Thoracic aorta (tissue), 2 donors: ENCODE measurements at regions not wholly inside any gene's neighbourhood (a gene's known extent, or its start where the extent isn't known, plus 50 kb on each side); places are given as distances from the start of the nearest gene placed in this dataset.

ENCODE experiments used
- ATAC-seq: fragments of 150-250 bp; one replicate; pipeline ENCODE4 v1.8.0; 2017; ENCODE audit warnings: low read depth; ENCODE audit not compliant: insufficient number of reproducible peaks, low FRiP score
- DNase-seq: peaks from one replicate; pipeline ENCODE4 v3.0.0-alpha.2; 2020; ENCODE audit warnings: low spot score
- H3K27ac ChIP-seq, 2 donors: fragments of 200-600 bp; sonication (generic); 1 replicate in 1 of 2; 2 replicates in 1 of 2; pipeline ENCODE4 v1.5.1; 2016; ENCODE audit warnings: mild to moderate bottlenecking in 2 of 2, moderate library complexity in 2 of 2
- H3K27me3 ChIP-seq: fragments of 200-600 bp; sonication (generic); replicated peaks from 2 replicates; pipeline ENCODE4 v1.6.0; 2016; ENCODE audit warnings: mild to moderate bottlenecking; ENCODE audit not compliant: insufficient read depth
- H3K36me3 ChIP-seq: fragments of 200-600 bp; sonication (generic); one replicate; pipeline ENCODE4 v1.5.1; 2016
- H3K4me1 ChIP-seq, 2 donors: fragments of 200-600 bp; sonication (generic); 1 replicate in 1 of 2; 2 replicates in 1 of 2; pipeline versions ENCODE4 v1.5.1 to v1.6.0; 2016; ENCODE audit warnings: low read depth in 2 of 2, mild to moderate bottlenecking in 1 of 2; ENCODE audit not compliant: control insufficient read depth in 1 of 2
- H3K4me3 ChIP-seq: fragments of 200-600 bp; sonication (generic); 2 replicates; pipeline ENCODE4 v1.5.1; 2016; ENCODE audit warnings: mild to moderate bottlenecking
- H3K9me3 ChIP-seq: fragments of 200-600 bp; sonication (generic); 2 replicates; pipeline ENCODE4 v1.5.1; 2016
- TF ChIP-seq, protein P1 (sequence below): fragments of 200-600 bp; sonication (generic); IDR thresholded peaks from one replicate; pipeline ENCODE4 v1.5.1; 2019; ENCODE audit warnings: antibody characterized with exemption

DNA sequence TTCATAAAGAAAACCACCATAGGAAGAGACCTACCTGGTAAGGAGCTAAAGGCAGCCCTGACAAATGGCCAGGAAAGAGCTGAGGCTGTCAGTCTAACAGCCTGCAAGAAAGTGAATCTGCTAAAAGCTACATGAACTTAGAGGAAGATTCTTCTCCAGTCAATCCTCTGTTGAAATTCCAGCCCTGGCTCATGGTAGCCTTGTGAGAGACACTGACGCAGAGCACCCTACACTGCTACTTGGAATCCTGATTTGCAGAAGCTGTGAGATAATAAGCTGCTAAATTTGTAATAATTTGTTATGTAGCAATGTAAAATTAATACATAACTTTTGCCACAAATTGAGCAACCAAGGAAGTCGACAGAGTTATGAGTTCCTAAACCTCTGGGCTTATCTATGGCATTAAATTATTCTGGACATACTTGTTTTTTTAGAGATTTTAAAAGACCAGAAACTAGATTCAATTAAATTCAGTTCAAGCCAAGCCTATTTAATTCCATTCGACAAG, 257.0 kb downstream of the ETNK1 start:
- no peak overlapping the region for H3K27ac ChIP-seq
- TF ChIP-seq, protein P1, sequence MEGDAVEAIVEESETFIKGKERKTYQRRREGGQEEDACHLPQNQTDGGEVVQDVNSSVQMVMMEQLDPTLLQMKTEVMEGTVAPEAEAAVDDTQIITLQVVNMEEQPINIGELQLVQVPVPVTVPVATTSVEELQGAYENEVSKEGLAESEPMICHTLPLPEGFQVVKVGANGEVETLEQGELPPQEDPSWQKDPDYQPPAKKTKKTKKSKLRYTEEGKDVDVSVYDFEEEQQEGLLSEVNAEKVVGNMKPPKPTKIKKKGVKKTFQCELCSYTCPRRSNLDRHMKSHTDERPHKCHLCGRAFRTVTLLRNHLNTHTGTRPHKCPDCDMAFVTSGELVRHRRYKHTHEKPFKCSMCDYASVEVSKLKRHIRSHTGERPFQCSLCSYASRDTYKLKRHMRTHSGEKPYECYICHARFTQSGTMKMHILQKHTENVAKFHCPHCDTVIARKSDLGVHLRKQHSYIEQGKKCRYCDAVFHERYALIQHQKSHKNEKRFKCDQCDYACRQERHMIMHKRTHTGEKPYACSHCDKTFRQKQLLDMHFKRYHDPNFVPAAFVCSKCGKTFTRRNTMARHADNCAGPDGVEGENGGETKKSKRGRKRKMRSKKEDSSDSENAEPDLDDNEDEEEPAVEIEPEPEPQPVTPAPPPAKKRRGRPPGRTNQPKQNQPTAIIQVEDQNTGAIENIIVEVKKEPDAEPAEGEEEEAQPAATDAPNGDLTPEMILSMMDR, result no peak
- DNase-seq, result no peak

DNA sequence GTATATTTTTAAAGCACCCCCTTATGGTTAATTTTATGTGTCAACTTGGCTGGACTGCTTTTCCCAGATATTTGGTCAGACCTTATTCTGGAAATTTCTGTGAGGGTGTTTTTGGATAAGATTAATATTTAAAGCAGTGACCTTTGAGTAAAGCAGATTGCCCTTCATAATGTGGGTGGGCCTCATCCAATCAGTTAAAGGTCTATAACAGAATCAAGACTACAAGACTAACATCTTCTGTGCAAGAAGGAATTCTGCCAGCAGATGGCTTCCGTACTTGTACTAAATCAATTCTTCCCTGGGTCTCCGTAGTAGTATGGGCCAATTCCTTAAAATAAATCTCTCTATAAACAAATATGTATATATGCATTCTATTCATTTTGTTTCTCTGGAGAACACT, 257.6 kb downstream of the ETNK1 start:
- Histone ChIP-seq H3K36me3 (no peaks in the 10 kb centered on the region), H3K27me3 (no peaks in the 10 kb centered on the region), H3K4me1 (no peaks in the 10 kb centered on the region), H3K4me3 (no peak overlapping the region), H3K9me3 (no peaks in the 10 kb centered on the region), H3K27ac (no peak overlapping the region)
- ATAC-seq (no peak), DNase-seq (no peak)
- TF ChIP-seq, protein P1, result no peak

More for the DNA sequence above, 257.0 kb downstream of the ETNK1 start:
- no peaks in the 10 kb centered on the region for H3K4me1 ChIP-seq
- H3K27me3 ChIP-seq, result no peaks in the 10 kb centered on the region
- no peaks in the 10 kb centered on the region for H3K9me3 ChIP-seq
- H3K36me3 ChIP-seq, result no peaks in the 10 kb centered on the region
- no peak overlapping the region for H3K4me3 ChIP-seq
- no peak for ATAC-seq

DNA sequence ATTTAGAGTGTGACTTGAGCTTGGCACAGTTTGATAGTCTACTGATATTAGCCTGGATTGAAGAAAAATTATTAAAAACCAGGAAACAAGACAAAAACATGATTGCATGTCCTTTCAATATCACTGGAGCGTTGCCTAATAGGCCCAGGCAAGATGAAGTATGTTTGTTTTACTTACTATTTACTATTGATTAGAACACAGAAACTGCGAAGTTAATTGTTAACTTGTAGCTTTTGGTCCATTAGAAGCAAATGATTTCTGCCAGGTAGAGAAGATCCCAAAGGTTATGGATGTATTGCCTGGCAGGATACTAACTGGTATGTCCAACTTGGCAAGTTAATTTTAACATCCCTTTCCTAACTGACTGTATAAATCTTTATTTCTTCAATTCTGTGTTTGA, 268.9 kb downstream of the ETNK1 start:
- Histone ChIP-seq H3K27ac (no peak overlapping the region), H3K4me3 (no peak overlapping the region), H3K4me1 (no peaks in the 10 kb centered on the region), H3K36me3 (no peaks in the 10 kb centered on the region), H3K27me3 (no peaks in the 10 kb centered on the region), H3K9me3 (no peaks in the 10 kb centered on the region)
- TF ChIP-seq, protein P1, result no peak
- DNase-seq, result no peak
- ATAC-seq, result no peak

GRCh38 chr12:22899184-22899583, 274.2 kb downstream of the ETNK1 start:
- TF ChIP-seq, protein P1, result no peak
- no peaks in the 10 kb centered on the region for H3K9me3 ChIP-seq
- DNase-seq, result no peak

GRCh38 chr12:22900401-22900800, 275.4 kb downstream of the ETNK1 start:
- no peaks in the 10 kb centered on the region for H3K9me3 ChIP-seq
- no peaks in the 10 kb centered on the region for H3K36me3 ChIP-seq
- no peaks in the 10 kb centered on the region for H3K27me3 ChIP-seq
- ATAC-seq (no peak), DNase-seq (no peak)
- H3K4me1 ChIP-seq, result no peaks in the 10 kb centered on the region
- no peak overlapping the region for H3K4me3 ChIP-seq
- TF ChIP-seq, protein P1, result no peak
- H3K27ac ChIP-seq, result no peak overlapping the region

More at GRCh38 chr12:22899184-22899583, 274.2 kb downstream of the ETNK1 start:
- H3K27me3 ChIP-seq, result no peaks in the 10 kb centered on the region
- no peak overlapping the region for H3K27ac ChIP-seq
- H3K4me1 ChIP-seq, result no peaks in the 10 kb centered on the region
- no peaks in the 10 kb centered on the region for H3K36me3 ChIP-seq
- H3K4me3 ChIP-seq, result no peak overlapping the region
- ATAC-seq, result no peak
